HG03064 (cell line): ENCODE measurements at regions not wholly inside any gene's neighbourhood (a gene's known extent, or its start where the extent isn't known, plus 50 kb on each side); places are given as distances from the start of the nearest gene placed in this dataset.

Experiments used
- ATAC-seq: cut with Tn5 transposase; IDR thresholded peaks from one replicate; pipeline ENCODE4 v1.9.1; 2021; ENCODE audit warnings: low read depth; ENCODE audit not compliant: unreplicated experiment

- no peak for ATAC-seq
Measured at GRCh38 chr14:100955201-100955600, 51.7 kb upstream of the RTL1 start.

DNA sequence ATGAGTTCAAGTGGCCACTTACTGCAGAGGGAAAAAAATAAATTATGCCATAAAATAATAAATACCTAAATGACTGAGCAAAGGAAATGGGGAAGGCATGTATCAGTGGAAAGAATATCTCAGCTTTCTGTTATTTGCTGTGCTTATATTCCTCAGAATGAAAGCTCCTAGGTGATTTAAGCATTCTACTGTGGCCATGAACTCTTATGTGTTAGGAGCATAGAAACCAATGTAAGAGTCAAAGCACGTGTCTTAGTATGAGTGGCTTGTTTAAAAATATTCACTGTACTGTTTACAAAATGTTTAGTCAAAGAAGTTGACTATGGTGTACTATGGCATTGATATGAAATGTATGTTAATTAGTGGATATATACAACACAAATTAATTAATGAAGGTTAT lies 59.0 kb upstream of the RTL1 start:
- ATAC-seq = no peak

DNA sequence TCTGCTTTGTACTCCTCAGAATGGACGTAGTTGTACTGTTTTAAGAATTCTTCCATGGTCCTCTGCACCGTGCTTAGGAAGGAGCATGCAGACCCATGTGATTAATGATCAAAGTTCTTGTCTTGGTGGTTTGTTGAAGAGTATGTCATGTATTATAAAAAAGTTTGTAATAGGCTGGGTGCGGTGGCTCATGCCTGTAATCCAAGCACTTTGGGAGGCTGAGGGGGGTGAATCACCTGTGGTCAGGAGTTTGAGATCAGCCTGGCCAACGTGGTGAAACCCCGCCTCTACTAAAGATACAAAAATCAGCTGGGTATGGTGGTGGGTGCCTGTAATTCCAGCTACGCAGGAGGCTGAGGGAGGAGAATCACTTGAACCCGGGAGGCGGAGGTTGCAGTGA lies 61.8 kb upstream of the RTL1 start:
- no peak for ATAC-seq

DNA sequence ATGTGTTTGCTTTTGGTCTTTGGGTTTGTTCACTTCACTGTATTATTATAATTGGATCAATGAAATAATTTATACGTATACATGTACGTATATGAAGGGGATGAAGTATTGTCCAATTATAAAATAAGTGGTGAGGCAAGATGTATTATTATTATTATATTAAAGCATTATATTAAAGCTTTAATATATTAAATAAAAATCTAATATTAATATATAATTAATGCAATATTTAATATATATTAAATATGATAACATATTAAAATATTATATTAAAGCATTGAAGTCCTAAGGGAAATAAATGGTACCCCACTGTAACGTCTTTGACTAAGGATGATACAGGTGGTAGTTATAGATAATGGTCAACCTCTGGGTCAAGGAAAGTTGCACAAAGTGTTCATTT lies 63.7 kb upstream of the RTL1 start:
- no peak for ATAC-seq

DNA sequence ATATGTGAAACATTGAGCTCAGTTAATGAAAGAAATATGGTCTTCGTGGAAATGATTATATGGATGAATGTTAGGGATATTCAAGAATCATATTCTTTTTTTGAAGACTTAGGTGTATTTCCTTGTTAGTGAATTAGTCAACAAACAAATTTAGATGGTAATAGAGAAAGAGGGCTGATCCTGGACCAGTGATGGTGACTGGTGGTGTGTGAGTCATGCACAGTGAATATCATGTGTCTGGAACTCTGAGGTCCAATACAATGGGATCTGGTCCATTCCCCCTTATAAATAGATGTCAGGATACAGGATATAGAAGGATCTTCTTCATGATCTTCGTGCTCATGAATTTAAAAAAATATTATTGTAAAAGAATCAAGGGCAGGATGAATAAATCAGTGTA lies 64.4 kb upstream of the RTL1 start:
- no peak for ATAC-seq

- no peak for ATAC-seq
Measured at GRCh38 chr14:100972118-100972897, 68.8 kb upstream of the RTL1 start.

DNA sequence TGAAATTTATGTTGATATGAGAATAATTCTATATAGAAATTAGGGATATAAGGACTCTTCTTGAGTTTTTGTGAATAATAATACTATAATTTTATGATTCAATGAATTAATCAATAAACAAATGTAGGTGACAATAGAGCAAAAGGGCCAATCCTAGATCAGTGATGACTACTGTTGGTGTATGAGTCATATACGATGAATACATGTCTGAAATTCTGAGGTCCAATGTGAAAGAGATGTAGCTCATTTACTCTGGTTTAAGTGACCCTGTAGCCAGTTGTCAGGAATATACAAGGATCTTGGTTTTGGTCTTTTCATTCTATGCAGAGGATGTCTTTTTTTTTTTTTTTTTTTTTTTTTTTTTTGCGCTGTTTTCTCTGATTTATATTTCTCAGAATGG lies 72.1 kb upstream of the RTL1 start:
- no peak for ATAC-seq

- no peak for ATAC-seq
Measured at GRCh38 chr14:100979079-100979478, 75.6 kb upstream of the RTL1 start.

GRCh38 chr14:100979780-100980179 lies 76.3 kb upstream of the RTL1 start:
- ATAC-seq = no peak

DNA sequence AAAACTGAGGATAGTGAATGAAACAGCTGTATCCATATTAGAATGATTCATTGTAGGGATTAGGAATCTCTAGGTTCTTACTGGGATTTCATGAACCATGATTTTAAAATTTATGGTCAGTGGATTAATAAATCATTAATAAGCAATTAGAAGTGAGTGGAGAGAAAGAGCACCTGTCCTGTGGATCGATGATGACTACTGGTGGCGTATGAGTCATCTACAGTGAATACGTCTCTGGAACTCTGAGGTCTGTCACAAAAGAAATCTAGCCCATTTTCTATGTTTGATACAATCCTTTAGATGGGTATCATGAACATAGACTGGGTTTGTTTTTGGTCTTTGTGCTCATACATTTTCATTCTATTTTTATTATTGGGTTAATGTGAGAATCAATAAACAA lies 77.3 kb upstream of the RTL1 start:
- ATAC-seq = no peak

DNA sequence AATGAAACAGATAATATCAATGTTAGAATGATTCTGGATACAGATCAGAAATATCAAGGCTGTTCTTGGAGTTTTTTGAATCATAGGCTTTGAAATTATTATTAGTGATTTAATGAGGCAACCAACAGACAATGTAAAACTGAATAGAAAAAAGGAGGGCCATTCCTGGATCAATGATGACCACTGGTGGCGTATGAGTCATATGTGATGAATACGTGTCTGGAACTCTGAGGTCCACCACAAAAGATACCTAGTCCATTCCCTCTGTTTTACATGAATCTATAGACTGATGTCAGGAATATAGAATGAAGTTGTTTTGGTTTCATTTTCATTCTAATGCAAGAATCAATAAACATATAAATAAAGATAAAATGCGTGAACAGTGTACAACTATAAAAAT lies 78.3 kb upstream of the RTL1 start:
- no peak for ATAC-seq

- no peak for ATAC-seq
Measured at GRCh38 chr14:100982353-100982752, 78.8 kb upstream of the RTL1 start.

DNA sequence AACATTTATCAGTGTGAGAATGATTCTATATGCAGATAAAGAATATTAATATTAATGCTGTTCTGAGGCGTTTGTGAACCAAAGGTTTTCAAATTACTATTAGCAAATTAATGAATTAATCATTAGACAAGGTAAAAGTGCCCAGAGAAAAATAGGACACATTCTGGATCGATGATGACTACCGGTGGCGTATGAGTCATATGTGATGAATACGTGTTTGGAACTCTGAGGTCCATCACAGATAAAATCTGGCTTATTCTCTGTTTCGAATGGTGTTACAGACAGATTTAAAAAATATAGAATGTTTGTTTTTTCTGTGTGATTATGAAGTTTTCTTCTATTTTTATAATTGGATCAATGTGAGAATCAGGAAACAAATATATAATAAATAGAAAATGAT lies 79.2 kb upstream of the RTL1 start:
- no peak for ATAC-seq

DNA sequence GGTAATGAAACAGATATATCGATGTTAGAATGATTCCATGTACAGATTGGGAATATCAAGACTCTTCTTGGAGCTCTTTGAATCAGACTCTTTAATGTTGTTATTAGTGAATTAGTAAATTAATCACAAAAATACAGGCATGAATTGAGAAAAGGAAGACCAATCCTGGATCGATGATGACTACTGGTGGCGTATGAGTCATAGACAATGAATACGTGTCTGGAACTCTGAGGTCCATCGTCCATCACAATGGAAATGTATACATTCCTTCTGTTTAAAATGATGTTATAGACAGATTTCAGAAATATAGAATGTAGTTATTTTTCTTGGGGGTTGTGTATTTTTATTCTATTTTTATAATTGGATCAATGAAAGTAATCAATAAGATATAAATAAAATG lies 80.2 kb upstream of the RTL1 start:
- no peak for ATAC-seq

GRCh38 chr14:100988011-100988410 lies 84.5 kb upstream of the RTL1 start:
- ATAC-seq = no peak

DNA sequence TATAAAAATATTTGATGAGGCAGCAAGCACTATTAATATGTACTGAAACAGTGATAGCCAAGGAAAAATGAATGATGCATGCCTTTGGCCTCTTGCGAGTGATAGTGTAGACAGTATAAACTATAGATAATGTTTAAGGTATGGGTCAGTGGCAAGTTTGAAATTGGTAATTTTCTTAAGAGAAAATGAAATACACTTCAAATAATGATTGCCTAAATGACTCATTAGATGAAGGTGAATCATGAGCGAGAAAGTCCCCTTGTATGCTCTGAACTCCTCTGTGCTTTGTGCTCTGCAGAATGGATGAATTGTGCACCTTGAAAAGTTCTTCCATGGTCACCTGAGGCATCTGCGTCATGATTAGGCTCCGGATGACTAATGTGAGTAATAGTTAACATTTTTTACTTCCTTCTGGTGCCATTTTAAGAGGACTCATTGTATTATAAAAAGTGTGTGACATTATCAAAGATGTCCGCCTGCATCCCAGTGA lies 84.9 kb upstream of the RTL1 start:
- ATAC-seq = no peak

DNA sequence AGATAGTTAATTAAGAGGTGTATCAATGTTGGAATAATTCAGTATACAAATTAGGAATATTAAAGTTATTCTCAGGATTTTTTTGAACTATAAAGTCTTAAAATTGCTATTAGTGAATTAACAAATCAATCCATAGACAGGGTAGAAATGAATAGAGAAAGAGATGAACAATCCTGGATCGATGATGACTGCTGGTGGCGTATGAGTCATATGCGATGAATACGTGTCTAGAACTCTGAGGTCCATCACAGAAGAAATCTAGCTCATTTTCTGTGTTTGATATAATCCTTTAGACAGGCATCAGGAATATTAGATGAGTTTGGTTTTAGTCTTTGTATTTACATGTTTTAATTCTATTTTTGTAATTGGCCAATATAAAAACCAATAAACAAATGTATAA lies 85.4 kb upstream of the RTL1 start:
- ATAC-seq = no peak

DNA sequence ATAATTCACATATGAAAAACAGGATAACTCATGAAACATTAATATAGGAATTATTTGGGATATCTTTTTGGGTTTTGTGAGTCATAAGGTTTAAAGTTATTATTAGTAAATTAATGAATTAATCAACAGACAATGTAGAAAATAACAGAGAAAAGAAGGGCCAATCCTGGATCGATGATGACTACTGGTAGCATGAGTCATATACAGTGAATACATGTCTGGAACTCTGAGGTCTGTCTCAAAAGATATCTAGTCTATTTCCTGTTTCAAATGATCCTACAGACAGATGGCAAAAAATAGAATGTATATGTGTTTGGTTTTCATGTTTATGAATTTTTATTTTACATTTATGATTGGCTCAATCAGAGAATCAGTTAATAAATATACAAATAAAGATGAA lies 86.4 kb upstream of the RTL1 start:
- no peak for ATAC-seq

DNA sequence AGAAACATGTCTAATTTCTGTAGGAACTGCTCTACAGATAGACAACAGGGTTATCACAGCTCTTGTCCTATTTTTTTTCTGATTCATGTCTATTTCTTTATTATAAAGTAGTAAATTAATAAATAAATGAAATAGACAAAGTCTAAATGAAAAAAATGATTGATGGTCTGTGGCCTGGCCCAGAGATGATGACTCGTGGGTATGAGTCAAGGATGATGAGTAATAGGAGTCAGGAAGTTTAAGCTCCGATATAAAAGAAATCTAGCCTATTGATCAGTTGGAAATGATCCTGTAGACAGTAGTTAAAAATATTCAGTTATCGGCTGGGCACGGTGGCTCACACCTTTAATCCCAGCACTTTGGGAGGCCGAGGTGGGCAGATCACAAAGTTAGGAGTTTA lies 90.6 kb upstream of the RTL1 start:
- ATAC-seq = no peak

GRCh38 chr14:100994756-100995330 lies 91.3 kb upstream of the RTL1 start:
- ATAC-seq = no peak

DNA sequence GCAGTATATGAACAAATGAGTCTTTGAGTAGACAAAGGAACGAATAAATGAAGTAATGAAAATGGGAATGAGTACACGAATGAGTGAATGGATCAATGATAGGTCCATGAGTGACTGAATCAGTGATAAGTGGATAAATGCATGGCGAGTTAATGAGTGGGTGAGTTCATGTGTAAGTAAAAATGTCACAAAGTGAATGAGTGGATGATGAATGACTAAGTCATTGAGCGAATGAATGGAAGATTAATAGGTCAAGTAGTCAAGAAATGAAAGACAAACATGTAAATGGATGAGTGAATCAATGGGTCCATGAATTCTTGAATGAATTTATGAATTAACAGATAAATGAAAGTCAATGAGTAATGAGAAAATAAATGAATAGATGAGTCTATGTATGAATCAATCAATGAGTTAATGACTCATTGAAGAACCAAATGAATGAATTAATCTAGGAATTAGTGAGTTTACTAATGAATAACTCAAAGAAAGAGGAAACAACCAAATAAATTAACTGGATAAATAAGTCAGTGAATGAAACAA lies 97.3 kb upstream of the RTL1 start:
- ATAC-seq = no peak
